NCI-H2081 treated with DMSO at 0.1 percent for 48 hours (cell line): ENCODE measurements at regions not wholly inside any gene's neighbourhood (a gene's known extent, or its start where the extent isn't known, plus 50 kb on each side); places are given as distances from the start of the nearest gene placed in this dataset.
"Not testable (repeated sequence)": the region's sequence is repeated elsewhere in the genome, so short reads cannot be mapped to it uniquely, and the experiment has no call there.

ENCODE experiments used
- DNase-seq: peaks from one replicate; lab custom pipeline; 2025; lab: John Stamatoyannopoulos, UW

- no peak for DNase-seq
Observed at GRCh38 chr5:99441235-99441634, 512.4 kb upstream of the CHD1 start.

- no peak for DNase-seq
Observed at GRCh38 chr5:99438619-99439018, 509.8 kb upstream of the CHD1 start.

- DNase-seq, result no peak
Observed at GRCh38 chr5:99437986-99438385, 509.2 kb upstream of the CHD1 start.

- DNase-seq, result not testable (repeated sequence)
Observed at GRCh38 chr5:99423396-99423795, 494.6 kb upstream of the CHD1 start.

- not testable (repeated sequence) for DNase-seq
Observed at GRCh38 chr5:99418640-99419039, 489.8 kb upstream of the CHD1 start.

- DNase-seq, result not testable (repeated sequence)
Observed at GRCh38 chr5:99410386-99410785, 481.6 kb upstream of the CHD1 start.

- DNase-seq, result not testable (repeated sequence)
Observed at GRCh38 chr5:99404764-99405302, 476.0 kb upstream of the CHD1 start.

GRCh38 chr5:99400571-99400970, 471.8 kb upstream of the CHD1 start:
- DNase-seq, result not testable (repeated sequence)

- no peak for DNase-seq
Observed at GRCh38 chr5:99398976-99399375, 470.2 kb upstream of the CHD1 start.

- no peak for DNase-seq
Observed at GRCh38 chr5:99386406-99387077, 457.7 kb upstream of the CHD1 start.

GRCh38 chr5:99379187-99379586, 450.4 kb upstream of the CHD1 start:
- no peak for DNase-seq

GRCh38 chr5:99378443-99378842, 449.6 kb upstream of the CHD1 start:
- DNase-seq, result no peak

GRCh38 chr5:99369797-99370593, 441.2 kb upstream of the CHD1 start:
- DNase-seq, result peak; percentile 68

GRCh38 chr5:99368726-99369125, 439.9 kb upstream of the CHD1 start:
- no peak for DNase-seq

- DNase-seq, result no peak
Observed at GRCh38 chr5:99355881-99356280, 427.1 kb upstream of the CHD1 start.

GRCh38 chr5:99349787-99350186, 421.0 kb upstream of the CHD1 start:
- peak; percentile 8 for DNase-seq

- no peak for DNase-seq
Observed at GRCh38 chr5:99348597-99348996, 419.8 kb upstream of the CHD1 start.

GRCh38 chr5:99339758-99340157, 411.0 kb upstream of the CHD1 start:
- DNase-seq, result not testable (repeated sequence)

GRCh38 chr5:99334936-99335335, 406.1 kb upstream of the CHD1 start:
- no peak for DNase-seq

- peak; percentile 3 for DNase-seq
Observed at GRCh38 chr5:99331061-99331460, 402.3 kb upstream of the CHD1 start.

- DNase-seq, result no peak
Observed at GRCh38 chr5:99320436-99320835, 391.6 kb upstream of the CHD1 start.

GRCh38 chr5:99317136-99317535, 388.3 kb upstream of the CHD1 start:
- DNase-seq, result no peak

- no peak for DNase-seq
Observed at GRCh38 chr5:99316484-99316883, 387.7 kb upstream of the CHD1 start.
